ENCODE measurements at regions not wholly inside any gene's neighbourhood (a gene's known extent, or its start where the extent isn't known, plus 50 kb on each side); places are given as distances from the start of the nearest gene placed in this dataset.
A peak's percentile ranks its signal among the peaks of the same experiment; 100 is the strongest.

DNA sequence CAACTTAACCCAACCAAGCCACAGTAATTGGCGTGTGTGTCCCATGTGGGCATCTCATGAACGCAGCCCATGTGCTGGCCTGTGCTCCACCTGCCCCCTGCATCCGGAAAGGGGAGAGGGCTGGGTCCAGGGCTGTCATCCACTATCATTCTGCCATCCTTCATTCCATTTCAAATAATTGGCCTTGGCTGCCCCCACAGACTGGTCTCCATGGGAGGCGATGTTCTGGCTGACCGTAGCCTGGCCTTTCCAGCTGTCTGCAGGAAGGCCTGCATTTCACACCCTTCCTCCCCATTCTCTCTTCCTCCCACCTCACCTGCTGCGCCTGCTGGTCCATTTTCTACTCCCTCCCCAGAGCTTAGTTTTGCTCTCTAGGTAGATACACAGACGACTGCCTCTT, 442.8 kb downstream of the COG6 start:
- H3K27ac ChIP-seq: no peak overlapping the region

DNA sequence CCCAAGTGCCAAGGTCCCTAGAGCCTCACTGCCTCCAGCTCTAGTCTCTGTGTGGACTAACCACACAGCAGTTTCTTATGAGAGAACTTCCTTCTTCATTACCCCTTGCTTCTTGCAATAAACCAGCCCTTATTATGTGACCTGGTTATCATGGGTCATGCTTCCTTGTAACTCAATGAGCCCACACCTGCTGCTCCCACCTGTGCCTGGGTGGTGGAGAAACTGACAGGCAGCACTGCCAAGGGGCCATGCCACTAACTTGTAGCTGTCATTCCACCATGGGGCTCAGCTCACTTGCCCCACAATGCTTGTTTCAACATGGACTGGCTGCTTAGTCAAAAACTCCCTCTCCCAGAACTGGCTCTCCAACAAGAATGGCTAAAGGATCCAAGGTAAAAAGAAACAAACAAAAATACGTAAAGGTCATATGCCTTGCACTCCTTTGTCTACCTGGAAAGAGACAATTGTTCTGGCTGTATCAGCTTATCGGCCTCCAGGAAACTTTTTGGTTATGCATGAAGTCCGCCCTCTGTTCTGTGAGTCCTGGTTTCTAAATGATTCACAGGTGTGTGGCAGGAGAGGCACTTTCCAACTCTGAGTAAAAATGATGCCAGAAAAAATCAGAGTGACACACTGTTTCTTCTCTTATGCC, 446.4 kb downstream of the COG6 start:
- H3K27ac ChIP-seq: peak overlapping the region; percentile 66
- DNase-seq (ENCODE audit: low read depth, low spot score): peak; percentile 45

More for the DNA sequence above, 442.8 kb downstream of the COG6 start:
- no peak for DNase-seq (ENCODE audit: low read depth, low spot score)

DNA sequence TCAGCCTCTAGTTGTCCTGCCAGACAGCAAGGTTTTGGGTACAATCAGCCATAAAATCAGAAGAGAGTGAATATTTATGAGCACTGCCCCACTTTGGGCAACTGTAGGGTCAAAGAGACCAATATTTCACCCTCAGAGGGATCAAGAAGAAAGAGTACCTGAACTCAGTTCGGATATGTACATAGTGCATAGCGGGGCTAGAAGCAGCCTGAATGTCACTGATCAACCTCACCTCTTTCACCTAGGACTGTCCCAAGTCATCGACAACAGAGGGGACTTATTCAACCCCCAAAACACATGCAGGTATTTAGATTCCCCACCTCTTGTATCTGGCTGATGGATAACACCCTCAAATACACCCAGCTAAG, 446.9 kb downstream of the COG6 start:
- DNase-seq (ENCODE audit: low read depth, low spot score): no peak
- H3K27ac ChIP-seq: peak overlapping the region; percentile 66

DNA sequence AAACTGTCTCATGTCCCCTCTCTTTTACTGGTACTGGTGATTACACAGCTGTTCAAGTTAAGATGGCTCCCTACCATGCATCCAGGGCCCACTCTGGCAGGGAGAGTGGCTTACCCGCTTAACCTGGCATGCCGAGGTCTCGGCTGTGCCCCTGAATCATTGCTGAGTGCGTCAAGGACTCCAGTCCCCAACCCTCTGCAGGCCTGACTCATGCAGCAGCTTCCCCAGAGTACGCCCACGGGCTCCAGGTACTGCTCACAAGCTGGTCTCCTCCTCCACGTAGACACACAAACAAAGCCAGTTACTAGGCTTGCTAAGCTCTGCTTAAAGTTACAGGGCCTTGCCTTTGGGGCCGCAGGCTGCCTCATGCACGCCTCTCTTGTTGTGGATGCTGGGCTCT, 447.4 kb downstream of the COG6 start:
- H3K27ac ChIP-seq: peak overlapping the region; percentile 66
- peak; percentile 94 for DNase-seq (ENCODE audit: low read depth, low spot score)

DNA sequence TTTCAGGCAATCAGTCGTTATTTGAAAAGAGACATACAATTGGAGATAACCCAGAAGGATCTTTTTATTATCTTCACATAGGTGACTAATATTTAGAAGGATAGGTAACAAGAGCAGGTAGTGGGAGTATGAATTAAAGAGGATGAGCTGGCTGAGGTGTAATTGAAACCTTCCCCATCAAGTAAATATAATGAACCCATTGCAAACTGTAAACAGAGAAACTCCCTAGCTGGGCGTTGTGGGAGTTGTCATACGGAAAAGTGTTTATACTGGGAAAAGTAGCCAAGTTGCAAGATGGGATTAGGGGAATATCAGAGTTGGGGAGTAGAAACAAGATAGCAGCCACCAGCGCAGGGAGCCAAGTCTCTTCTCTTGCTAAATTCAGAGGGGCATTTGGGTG, 448.4 kb downstream of the COG6 start:
- DNase-seq (ENCODE audit: low read depth, low spot score): peak; percentile 31

DNA sequence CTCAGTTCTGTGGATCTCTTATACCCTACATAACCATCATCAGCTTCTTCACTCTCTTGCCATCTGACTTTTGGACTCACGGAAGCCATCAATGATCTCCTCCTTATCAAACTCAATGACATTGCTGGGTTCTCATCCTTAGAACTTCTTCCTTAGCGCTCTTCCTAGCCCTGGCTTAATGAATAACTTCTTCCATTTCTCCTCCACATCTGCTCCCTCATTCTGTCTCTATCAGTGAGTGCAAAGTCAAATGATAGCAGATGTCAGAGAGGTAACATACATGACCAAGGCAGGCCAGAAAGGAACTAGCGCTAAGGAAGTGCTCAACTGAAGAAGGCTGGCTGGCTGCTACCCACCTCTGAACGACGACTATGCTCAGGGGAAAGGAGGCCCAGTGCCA, 449.8 kb downstream of the COG6 start:
- H3K27ac ChIP-seq: no peak overlapping the region
- DNase-seq (ENCODE audit: low read depth, low spot score): no peak

More for the DNA sequence above, 448.4 kb downstream of the COG6 start:
- peak overlapping the region; percentile 66 for H3K27ac ChIP-seq

DNA sequence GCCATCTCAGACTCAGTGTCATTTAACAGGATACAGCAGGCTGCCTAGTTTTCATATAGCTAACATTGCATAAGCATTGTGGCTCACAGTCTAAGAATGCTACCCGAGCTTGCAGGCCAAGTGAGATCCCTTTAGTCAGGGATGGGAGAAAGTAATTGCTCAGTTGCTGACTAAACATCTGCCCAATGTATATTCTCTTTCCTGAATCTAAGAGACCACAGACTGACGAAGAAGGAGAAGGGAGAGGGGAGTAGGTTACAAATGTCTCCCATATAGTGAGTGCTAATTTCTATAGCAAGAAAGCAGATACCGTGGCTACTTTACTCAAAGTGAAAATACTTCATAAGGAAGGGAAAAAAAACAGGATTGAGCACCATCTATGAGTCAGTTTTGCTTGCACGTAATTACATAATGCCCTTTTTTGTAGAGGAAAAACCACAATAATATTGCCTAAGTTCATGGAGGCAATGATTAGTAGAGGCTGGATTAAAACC, 453.9 kb downstream of the COG6 start:
- peak; percentile 96 for DNase-seq (ENCODE audit: low read depth, low spot score)

DNA sequence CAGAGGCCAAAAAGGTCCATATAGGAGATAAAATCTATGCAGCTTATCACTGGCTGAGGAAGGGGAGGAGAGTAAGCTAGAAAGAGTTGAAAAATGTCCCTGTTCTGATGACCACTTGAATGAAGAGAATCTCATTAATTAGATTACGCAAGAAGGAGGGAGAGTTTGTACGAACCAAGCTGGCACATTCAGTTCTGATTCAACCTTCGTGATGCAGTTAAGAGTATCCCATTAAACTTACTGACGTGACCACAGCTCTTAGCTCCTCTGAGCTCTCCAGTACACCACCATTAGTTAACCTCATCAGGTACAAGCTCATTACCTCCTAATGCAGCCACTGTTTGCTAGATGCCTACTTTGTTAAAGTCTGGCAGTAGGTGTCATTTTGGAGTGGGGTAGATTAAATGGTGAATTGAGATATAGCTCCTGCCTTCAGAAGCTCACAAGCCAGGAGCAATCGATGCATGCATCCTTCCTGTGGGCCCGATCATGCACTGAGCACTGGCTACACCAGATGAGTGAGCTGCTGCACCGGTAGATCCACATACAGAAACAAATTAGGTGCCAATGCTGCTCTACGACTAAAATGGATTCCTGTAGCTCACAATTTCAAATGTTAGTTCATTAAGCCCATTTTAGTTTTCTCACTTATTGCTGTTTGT, 458.3 kb downstream of the COG6 start:
- DNase-seq (ENCODE audit: low read depth, low spot score): no peak
- H3K27ac ChIP-seq: no peak overlapping the region

More for the DNA sequence above, 453.9 kb downstream of the COG6 start:
- H3K27ac ChIP-seq: peak overlapping the region; percentile 89

DNA sequence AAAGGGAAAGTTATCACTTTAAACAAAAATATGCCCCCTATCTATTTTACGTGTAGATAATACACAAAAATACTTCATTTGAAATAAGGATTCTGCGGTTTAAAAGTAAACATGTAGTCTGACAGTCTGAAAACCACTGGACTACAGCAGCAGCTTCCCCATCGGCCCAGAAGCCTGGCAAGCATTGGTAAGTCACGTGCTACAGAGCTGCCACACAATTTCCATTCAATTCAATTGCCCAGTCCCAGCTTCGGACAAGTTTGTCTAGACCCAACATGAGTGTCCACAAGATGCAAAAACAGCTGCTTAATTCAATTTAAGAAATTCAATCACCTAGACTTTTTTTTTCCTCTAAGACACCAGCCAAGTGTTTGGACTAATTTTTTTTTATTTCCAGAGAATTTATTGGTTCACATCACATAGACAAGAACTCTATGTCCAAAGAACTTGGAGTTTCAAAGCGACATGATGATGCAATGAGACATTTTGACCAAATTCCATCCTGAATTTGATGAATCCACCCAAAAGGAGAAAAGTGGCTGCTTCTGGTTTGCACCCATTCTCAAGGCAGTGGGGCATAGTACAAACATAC, 458.9 kb downstream of the COG6 start:
- no peak overlapping the region for H3K27ac ChIP-seq
- no peak for DNase-seq (ENCODE audit: low read depth, low spot score)

DNA sequence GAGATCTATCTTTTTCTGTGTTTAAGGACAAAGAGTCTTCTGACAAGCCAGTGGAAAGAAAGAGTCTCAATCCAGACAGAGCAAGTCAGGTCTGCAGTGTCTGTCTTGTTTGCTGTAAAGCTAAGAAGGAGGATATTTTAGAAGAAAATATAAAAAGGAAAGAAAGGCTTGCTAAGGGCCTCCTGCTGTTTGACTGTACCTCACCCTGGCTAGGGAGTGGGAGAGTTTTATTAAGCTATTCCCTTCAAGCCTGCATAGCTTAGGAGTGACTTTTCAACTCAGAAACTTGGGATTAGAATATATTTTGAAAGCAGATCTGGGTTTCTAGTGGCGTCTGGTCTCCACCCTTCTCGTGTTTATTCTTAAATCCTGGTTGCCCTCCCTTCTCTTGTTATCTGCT, 460.0 kb downstream of the COG6 start:
- DNase-seq (ENCODE audit: low read depth, low spot score): no peak
- peak overlapping the region; percentile 35 for H3K27ac ChIP-seq

DNA sequence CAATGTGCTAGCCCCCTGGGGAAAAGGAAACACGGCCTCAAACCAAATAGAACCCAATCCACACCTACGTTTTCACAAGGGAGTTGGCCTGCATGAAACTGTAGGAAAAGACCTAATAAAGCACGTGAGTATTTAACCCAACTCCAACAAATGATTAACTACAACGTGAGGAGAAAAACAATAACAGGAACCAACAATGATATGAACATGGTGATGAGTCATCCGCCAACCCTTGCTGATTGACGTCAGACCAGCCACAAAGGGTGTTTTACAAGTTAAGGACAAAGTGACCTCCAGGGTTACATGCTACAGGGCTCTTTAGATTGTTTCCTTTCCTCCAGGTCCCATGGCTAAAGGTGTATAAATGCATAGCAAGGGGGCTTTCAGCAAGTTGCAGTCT, 460.5 kb downstream of the COG6 start:
- H3K27ac ChIP-seq: peak overlapping the region; percentile 35
- DNase-seq (ENCODE audit: low read depth, low spot score): peak; percentile 85

DNA sequence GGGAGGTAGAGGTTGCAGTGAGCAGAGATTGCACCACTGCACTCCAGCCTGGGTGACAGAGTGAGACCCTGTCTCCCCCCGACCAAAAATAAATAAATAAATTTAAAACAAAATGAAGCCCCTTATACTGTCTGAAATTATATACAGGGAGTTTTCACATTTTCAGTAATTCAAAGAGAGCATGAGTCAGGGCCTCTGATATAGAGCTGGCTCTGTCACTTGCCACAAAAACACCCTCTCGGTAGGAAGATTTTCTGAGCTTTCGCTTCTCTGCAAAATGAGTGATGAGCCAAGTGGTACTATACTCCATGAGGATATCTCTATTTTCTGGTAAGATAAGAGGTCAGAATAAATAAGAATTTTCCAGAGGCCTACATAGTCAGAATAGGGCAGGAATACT, 462.9 kb downstream of the COG6 start:
- no peak for DNase-seq (ENCODE audit: low read depth, low spot score)
- no peak overlapping the region for H3K27ac ChIP-seq

DNA sequence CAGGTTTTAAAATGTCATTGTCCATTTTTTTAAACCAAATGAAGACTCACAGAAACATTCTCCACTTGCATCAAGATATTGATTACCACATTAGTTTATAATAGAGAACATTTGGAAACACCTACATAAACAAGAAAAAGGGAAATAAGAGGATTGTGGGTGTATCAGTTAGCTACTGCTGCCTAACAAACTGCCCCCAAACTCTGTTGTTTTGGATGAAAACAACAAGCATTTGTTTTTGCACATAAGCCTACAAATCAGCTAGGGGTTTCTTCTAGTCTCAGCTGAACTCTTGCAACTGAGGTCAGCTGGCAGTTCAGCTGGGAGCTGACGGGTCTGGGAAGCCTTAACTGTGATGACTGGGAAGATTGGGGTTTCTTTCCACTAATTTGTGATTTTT, 464.4 kb downstream of the COG6 start:
- DNase-seq (ENCODE audit: low read depth, low spot score): no peak
- H3K27ac ChIP-seq: no peak overlapping the region

DNA sequence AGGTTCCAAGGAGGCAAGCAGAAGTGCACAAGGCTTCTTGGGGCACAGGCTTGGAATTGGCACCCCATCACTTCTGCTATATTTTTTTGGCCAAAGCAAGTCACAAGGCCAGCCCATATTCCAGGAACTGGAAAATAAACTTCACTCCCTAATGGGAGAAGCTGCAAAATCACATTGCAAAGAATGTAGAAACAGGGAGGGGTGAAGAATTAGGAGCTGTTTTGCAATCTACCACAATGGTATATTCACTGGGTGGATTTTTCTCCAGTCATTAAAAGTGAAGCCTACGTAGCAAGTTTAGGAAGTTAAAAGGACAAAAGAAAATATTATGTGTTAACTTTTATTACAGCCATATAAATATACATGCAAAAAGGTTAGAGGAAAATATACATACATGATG, 464.8 kb downstream of the COG6 start:
- H3K27ac ChIP-seq: no peak overlapping the region
- DNase-seq (ENCODE audit: low read depth, low spot score): no peak

DNA sequence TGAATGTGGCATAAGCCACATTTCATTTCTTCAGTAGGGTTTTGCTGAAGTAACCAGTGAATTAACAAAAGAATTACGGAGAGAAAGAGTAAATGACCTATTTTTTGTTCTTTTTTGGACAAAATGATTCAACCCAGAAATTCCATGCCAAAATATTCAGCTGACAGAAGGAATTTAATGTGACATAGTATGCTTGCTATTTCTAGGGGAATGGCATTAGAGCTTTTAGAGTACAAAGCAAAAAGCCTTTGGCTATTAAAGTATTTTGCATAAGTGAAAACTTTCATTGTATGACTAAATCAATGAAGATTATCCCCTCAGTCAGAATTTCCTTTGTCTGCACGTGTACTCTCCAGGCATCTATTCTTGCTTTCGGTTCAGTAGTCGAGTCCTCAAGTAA, 465.3 kb downstream of the COG6 start:
- no peak overlapping the region for H3K27ac ChIP-seq
- no peak for DNase-seq (ENCODE audit: low read depth, low spot score)

DNA sequence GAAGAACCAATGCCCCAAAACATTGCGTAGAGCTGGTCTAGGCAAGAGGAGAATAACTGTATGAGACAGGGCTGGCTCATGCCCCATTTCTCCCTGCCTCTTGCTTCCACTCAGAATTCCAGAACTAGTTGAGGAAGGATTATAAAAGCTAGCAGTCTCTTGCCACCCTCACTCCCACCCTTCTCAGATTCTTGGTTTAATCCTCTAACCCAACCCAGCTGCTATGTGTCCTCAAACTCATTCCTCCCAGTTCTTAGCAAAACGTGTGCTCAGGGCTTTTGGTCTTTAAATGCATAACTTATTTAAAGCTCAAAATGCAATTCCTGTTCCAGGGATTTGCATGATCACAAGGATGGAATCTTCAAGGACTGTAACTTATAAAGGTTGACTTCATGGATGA, 466.3 kb downstream of the COG6 start:
- DNase-seq (ENCODE audit: low read depth, low spot score): no peak

DNA sequence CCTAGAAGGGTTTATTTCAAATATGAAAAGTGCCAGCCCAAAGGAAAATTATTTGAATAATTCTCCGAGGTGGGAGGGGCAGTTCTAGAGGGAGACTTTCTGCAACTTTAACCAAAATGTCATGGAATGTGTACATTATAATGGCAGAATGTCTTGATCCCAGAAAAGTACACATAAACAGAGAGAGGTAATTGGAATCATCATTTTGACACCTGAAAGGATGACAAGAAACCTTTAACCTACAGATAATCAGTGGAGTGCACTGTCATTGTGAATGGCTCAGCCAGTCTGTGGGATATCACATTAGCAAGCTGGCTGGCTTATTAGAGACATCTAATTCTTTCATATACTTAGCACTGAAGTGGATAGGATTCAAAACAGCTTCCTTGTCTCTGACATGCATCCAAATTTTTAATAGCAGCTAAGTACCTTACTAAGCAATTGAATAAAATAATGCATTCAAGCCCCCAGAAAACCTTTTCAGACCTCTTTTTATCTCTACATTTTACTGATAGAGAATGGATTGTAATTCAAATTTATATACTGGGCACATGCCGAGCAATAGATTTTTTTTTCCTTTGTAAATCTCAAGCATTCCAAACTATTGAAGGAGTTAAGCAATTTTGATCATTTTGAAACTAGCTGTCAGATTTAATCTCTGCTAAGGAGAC, 468.6 kb downstream of the COG6 start:
- DNase-seq (ENCODE audit: low read depth, low spot score): no peak
- H3K27ac ChIP-seq: no peak overlapping the region

More for the DNA sequence above, 466.3 kb downstream of the COG6 start:
- no peak overlapping the region for H3K27ac ChIP-seq

DNA sequence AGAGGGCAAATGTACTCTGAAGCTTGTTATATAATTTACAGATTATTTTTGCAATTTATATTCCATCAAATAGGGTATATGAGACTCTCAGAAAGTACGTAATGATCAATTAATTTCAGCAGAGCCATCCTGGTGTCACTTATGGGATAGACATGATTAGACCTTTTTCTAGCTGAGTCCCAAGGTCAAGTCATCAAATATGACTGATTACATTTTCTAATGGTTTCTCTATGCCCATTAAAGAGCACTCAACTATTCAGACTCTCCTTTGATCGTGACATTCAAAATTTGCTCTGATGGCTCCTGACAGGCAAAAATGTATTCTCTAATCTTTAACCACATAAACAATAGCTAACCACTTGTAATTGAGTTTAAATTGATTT, 469.2 kb downstream of the COG6 start:
- DNase-seq (ENCODE audit: low read depth, low spot score): no peak
- H3K27ac ChIP-seq: no peak overlapping the region

DNA sequence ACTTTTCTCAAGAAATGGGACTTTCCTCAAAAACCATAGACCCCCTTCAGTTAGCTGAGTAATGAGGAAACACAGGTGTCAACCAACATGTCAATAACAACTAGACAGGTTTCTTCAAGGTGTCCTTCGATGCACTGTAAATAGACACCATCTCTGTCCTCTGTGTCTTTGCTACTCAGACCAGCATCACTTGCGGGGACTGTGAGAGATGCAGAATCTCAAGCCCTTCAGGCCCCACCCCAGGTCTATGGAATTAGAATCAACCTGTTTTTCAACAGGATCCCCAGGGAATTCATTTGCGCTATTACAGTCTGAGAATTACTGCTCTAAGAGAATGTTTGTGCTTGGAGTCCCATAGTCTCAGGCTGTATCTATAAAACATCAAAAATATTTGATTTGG, 469.9 kb downstream of the COG6 start:
- DNase-seq (ENCODE audit: low read depth, low spot score): no peak
- H3K27ac ChIP-seq: no peak overlapping the region

DNA sequence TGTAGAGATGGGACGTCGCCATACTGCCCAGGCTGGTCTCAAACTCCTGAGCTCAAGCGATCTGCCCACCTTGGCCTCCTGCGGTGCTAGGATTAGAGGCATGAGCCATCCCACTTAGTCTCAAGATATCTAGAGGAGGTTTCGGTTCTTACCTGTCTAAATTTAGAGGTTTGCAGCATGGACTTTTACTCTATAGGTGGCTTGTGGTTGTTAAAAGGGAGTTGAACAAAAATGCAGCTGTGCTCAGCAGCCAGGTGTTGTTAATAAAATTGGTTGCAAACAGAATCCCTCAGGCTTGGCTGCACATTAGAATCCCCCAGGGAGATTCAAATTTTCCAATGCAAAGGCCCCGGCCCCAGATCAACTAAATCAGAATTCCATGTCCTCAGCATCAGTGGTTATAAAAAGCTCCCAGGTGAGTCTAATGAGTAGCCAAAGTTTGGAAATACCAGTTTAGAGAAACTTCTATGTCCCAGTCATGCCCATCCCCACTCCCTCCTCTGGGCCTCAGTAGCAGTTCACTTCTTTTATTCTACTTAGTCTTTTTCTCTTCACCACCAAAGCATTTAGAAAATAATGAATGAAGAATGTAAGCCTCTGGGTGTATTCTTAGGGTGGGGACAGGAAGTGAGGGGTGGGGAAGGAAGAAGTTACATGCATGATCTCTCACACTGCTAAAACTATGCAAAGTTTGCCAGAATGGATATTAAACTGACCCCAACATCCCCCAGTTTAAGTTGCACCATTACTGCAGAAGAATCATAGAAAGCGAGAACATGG, 471.0 kb downstream of the COG6 start:
- DNase-seq (ENCODE audit: low read depth, low spot score): no peak
- H3K27ac ChIP-seq: peak overlapping the region; percentile 27
